Left ventricle myocardium superior (tissue), 1 donor: ENCODE measurements at regions not wholly inside any gene's neighbourhood (a gene's known extent, or its start where the extent isn't known, plus 50 kb on each side); places are given as distances from the start of the nearest gene placed in this dataset.
A peak's percentile ranks its signal among the peaks of the same experiment; 100 is the strongest.

Experiments used
- ATAC-seq: fragments of 200-7000 bp; cut with Tn5 transposase; one replicate; pipeline ENCODE4 v1.9.1; 2020; ENCODE audit warnings: mild to moderate bottlenecking, moderate library complexity
- DNase-seq: peaks from one replicate; pipeline ENCODE4 v3.0.0-alpha.2; 2020
- intact Hi-C: fragments of 100-400 bp; cut with micrococcal nuclease; formaldehyde crosslinking; loops from one replicate; pipeline ENCODE4 v1.11.0; 2022
- donor health status: DM: no; HTN: yes; CAD: no; lungs with severe emphysema.

- intact Hi-C loops = no loop called here
- no peak for ATAC-seq
These were observed 215.1 kb upstream of the CPEB2 start for GRCh38 chr4:14787221-14787620.

GRCh38 chr4:14787894-14788293 lies 214.4 kb upstream of the CPEB2 start:
- intact Hi-C loops = no loop called here
- DNase-seq (no peak), ATAC-seq (no peak)

More at GRCh38 chr4:14787221-14787620, 215.1 kb upstream of the CPEB2 start:
- no peak for DNase-seq

GRCh38 chr4:14790494-14790893 lies 211.8 kb upstream of the CPEB2 start:
- no peak for DNase-seq
- no peak for ATAC-seq
- intact Hi-C loops = no loop called here

- no peak for DNase-seq
- ATAC-seq = no peak
- intact Hi-C loops = no loop called here
These were observed 209.5 kb upstream of the CPEB2 start for GRCh38 chr4:14792702-14793227.

GRCh38 chr4:14800977-14801376 lies 201.3 kb upstream of the CPEB2 start:
- intact Hi-C loops = no loop called here
- no peak for DNase-seq
- ATAC-seq = no peak

GRCh38 chr4:14802596-14802995 lies 199.7 kb upstream of the CPEB2 start:
- DNase-seq (no peak), ATAC-seq (no peak)
- intact Hi-C loops = no loop called here

GRCh38 chr4:14807856-14808255 lies 194.4 kb upstream of the CPEB2 start:
- no peak for DNase-seq
- intact Hi-C loops = no loop called here
- ATAC-seq = no peak

GRCh38 chr4:14809203-14809602 lies 193.1 kb upstream of the CPEB2 start:
- DNase-seq (no peak), ATAC-seq (no peak)
- intact Hi-C loops = no loop called here

GRCh38 chr4:14810121-14810520 lies 192.2 kb upstream of the CPEB2 start:
- ATAC-seq (no peak), DNase-seq (no peak)
- intact Hi-C loops = no loop called here

- no peak for ATAC-seq
- DNase-seq = no peak
- intact Hi-C loops = no loop called here
These were observed 191.7 kb upstream of the CPEB2 start for GRCh38 chr4:14810568-14810967.

- intact Hi-C loops = no loop called here
- no peak for DNase-seq
- no peak for ATAC-seq
These were observed 190.2 kb upstream of the CPEB2 start for GRCh38 chr4:14812101-14812500.

GRCh38 chr4:14816623-14817261 lies 185.5 kb upstream of the CPEB2 start:
- intact Hi-C loops = no loop called here
- DNase-seq (no peak), ATAC-seq (peak; percentile 84)

- DNase-seq (no peak), ATAC-seq (no peak)
- intact Hi-C loops = no loop called here
These were observed 178.1 kb upstream of the CPEB2 start for GRCh38 chr4:14824189-14824588.

- intact Hi-C loops = no loop called here
- ATAC-seq (no peak), DNase-seq (no peak)
These were observed 175.2 kb upstream of the CPEB2 start for GRCh38 chr4:14827111-14827510.

- ATAC-seq (no peak), DNase-seq (no peak)
- intact Hi-C loops = no loop called here
These were observed 172.5 kb upstream of the CPEB2 start for GRCh38 chr4:14829795-14830194.

- intact Hi-C loops = no loop called here
- DNase-seq = no peak
- ATAC-seq = no peak
These were observed 170.9 kb upstream of the CPEB2 start for GRCh38 chr4:14831416-14831815.

GRCh38 chr4:14833053-14833452 lies 169.2 kb upstream of the CPEB2 start:
- DNase-seq (no peak), ATAC-seq (no peak)
- intact Hi-C loops = no loop called here

GRCh38 chr4:14834382-14834781 lies 167.9 kb upstream of the CPEB2 start:
- DNase-seq (no peak), ATAC-seq (no peak)
- intact Hi-C loops = no loop called here

- intact Hi-C loops = no loop called here
- ATAC-seq = no peak
These were observed 167.0 kb upstream of the CPEB2 start for GRCh38 chr4:14835288-14835687.

GRCh38 chr4:14835708-14836425 lies 166.4 kb upstream of the CPEB2 start:
- DNase-seq (no peak), ATAC-seq (no peak)
- intact Hi-C loops = no loop called here

More at GRCh38 chr4:14835288-14835687, 167.0 kb upstream of the CPEB2 start:
- no peak for DNase-seq

GRCh38 chr4:14837860-14838259 lies 164.4 kb upstream of the CPEB2 start:
- intact Hi-C loops = no loop called here
- ATAC-seq (no peak), DNase-seq (no peak)
